ENCODE measurements at regions not wholly inside any gene's neighbourhood (a gene's known extent, or its start where the extent isn't known, plus 50 kb on each side); places are given as distances from the start of the nearest gene placed in this dataset.
"Not testable (repeated sequence)": the region's sequence is repeated elsewhere in the genome, so short reads cannot be mapped to it uniquely, and the experiment has no call there.

DNA sequence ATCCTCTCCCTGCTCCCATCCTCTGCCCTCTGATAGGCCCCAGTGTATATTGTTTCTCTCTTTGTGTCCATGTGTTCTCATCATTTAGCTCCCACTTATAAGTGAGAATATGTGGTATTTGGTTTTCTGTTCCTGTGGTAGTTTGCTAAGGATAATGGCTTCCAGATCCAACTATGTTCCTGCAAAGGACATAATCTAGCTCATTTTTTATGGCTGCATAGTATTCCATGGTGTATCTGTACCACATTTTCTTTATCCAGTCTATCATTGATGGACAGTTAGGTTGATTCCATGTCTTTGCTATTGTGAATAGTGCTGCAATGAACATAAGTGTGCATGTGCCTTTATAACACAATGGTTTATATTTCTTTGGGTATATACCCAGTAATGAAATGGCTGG, 57.8 kb upstream of the SMIM30 start:
- H2BK5ac ChIP-seq (ENCODE audit: low read depth, low read length, poor library complexity, severe bottlenecking); H2AK5ac ChIP-seq (ENCODE audit: low read depth, low read length); H3K9ac ChIP-seq (ENCODE audit: low read depth, low read length); H2BK15ac ChIP-seq (ENCODE audit: low read depth, low read length); H2BK120ac ChIP-seq (ENCODE audit: low read depth, low read length); H3K4me3 ChIP-seq (ENCODE audit: insufficient read depth, low read depth, low read length); H3K36me3 ChIP-seq (ENCODE audit: control insufficient read depth, insufficient read depth, low read length); H4K91ac ChIP-seq (ENCODE audit: insufficient read depth, low read depth, low read length); ATAC-seq (ENCODE audit: low read depth); H2AFZ ChIP-seq (replicated peaks; ENCODE audit: low read length, poor library complexity); H2BK20ac ChIP-seq (ENCODE audit: low read depth, low read length); H4K20me1 ChIP-seq (ENCODE audit: insufficient read depth, low read length); H3K27ac ChIP-seq (ENCODE audit: insufficient read depth, low read length); H3K9me3 ChIP-seq (ENCODE audit: control insufficient read depth, insufficient read depth, low read length); H3K18ac ChIP-seq (ENCODE audit: low read depth, low read length); H4K5ac ChIP-seq (ENCODE audit: low read depth, low read length); dilution Hi-C loops (cut with HindIII; ENCODE audit: low sequenced_read_pairs, unreplicated experiment); H3K4me2 ChIP-seq (ENCODE audit: low read depth, low read length); H3K27me3 ChIP-seq (ENCODE audit: control insufficient read depth, insufficient read depth, low read length); H3K4me1 ChIP-seq (ENCODE audit: control insufficient read depth, insufficient read depth, low read length); DNase-seq; H3K9me1 ChIP-seq (ENCODE audit: insufficient read depth, low read length); H3K4ac ChIP-seq (ENCODE audit: low read depth, low read length); in situ Hi-C loops (cut with MboI; ENCODE audit: low sequenced_read_pairs); H2AK9ac ChIP-seq (replicated peaks; ENCODE audit: low read depth, low read length, poor library complexity); H3K23ac ChIP-seq (ENCODE audit: low read depth, low read length); intact Hi-C loops (cut with micrococcal nuclease); H4K8ac ChIP-seq (ENCODE audit: low read depth in 2 of 2, low read length in 2 of 2); BruUV-seq (replicated peaks); H3K79me1 ChIP-seq (ENCODE audit: low read depth in 1 of 2, low read length in 2 of 2); H3K56ac ChIP-seq (ENCODE audit: extremely low read depth, insufficient read depth, low read length); H3K14ac ChIP-seq (replicated peaks; ENCODE audit: low read depth, low read length); POLR2A ChIA-PET (ENCODE audit: unreplicated experiment): not testable (repeated sequence)
- CTCF ChIA-PET, result interaction anchor here (1.7 kb wide), 1 partner anchor 13 kb away, joined by 3 read pairs; no protein-coding TSS in a partner anchor

All from IMR-90 (cell line).